H1 (cell line): ENCODE measurements at regions not wholly inside any gene's neighbourhood (a gene's known extent, or its start where the extent isn't known, plus 50 kb on each side); places are given as distances from the start of the nearest gene placed in this dataset.

Experiments used
- CTCF ChIA-PET: fragments of 300-600 bp; sonication (Branson Sonifier 250); formaldehyde crosslinking; loops from one replicate; lab custom pipeline; 2021; ENCODE audit not compliant: partially characterized antibody; lab: Charles Lee
- POLR2A ChIA-PET: fragments of 300-600 bp; sonication (Branson Sonifier 250); formaldehyde crosslinking; loops from one replicate; lab custom pipeline; 2021; ENCODE audit warnings: inconsistent platforms; ENCODE audit not compliant: partially characterized antibody; lab: Charles Lee
- DNase-seq, 2 experiments: peaks; one replicate each; pipeline versions ENCODE4 v3.0.0 to v3.0.0-alpha.2; 2010 to 2022; ENCODE audit warnings: low spot score in 2 of 2, low read depth in 1 of 2, mixed read lengths in 1 of 2
- FAIRE-seq: peaks from 2 replicates; lab custom pipeline; 2011; peaks lifted over from hg19 to GRCh38; lab: Jason Lieb, UNC
- H2AFZ ChIP-seq: 2 replicates; pipeline ENCODE4 v1.8.1; 2012; ENCODE audit warnings: low read length, inconsistent platforms
- H2AK5ac ChIP-seq: 2 replicates; pipeline ENCODE4 v1.6.1; 2013; ENCODE audit warnings: low read depth, low read length
- H2BK120ac ChIP-seq: replicated peaks from 2 replicates; pipeline ENCODE3; 2013; ENCODE audit warnings: low read depth, low read length, inconsistent platforms
- H2BK12ac ChIP-seq: 2 replicates; pipeline ENCODE4 v1.6.1; 2013; ENCODE audit warnings: low read depth, low read length
- H2BK15ac ChIP-seq: 2 replicates; pipeline ENCODE4 v1.6.1; 2013; ENCODE audit warnings: low read length
- H2BK20ac ChIP-seq: 2 replicates; pipeline ENCODE4 v1.6.1; 2013; ENCODE audit warnings: low read length
- H2BK5ac ChIP-seq: 2 replicates; pipeline ENCODE4 v1.6.1; 2013; ENCODE audit warnings: low read depth, low read length
- H3K14ac ChIP-seq: 2 replicates; pipeline ENCODE4 v1.6.1; 2013; ENCODE audit warnings: inconsistent platforms; ENCODE audit not compliant: insufficient read length
- H3K18ac ChIP-seq: 2 replicates; pipeline ENCODE4 v1.6.1; 2013; ENCODE audit warnings: low read length; ENCODE audit errors: extremely low read depth
- H3K23ac ChIP-seq: 2 replicates; pipeline ENCODE4 v1.6.1; 2013; ENCODE audit warnings: inconsistent platforms; ENCODE audit not compliant: insufficient read length
- H3K23me2 ChIP-seq: 2 replicates; pipeline ENCODE4 v1.6.1; 2013; ENCODE audit warnings: low read depth, low read length
- H3K27ac ChIP-seq: 2 replicates; pipeline ENCODE4 v1.6.1; 2011; ENCODE audit warnings: low read depth, low read length, inconsistent platforms
- H3K27me3 ChIP-seq, 4 experiments: replicated peaks in 1 of 4; 1 replicate in 1 of 4; 2 replicates in 3 of 4; pipeline versions ENCODE4 v1.6.1 to v1.8.1; 2011 to 2013; ENCODE audit warnings: low read length in 3 of 4, mild to moderate bottlenecking in 3 of 4, inconsistent platforms in 2 of 4, mixed read lengths in 2 of 4, moderate library complexity in 1 of 4; ENCODE audit not compliant: control insufficient read depth in 3 of 4, insufficient read depth in 3 of 4; ENCODE audit errors: extremely low read depth in 1 of 4
- H3K36me3 ChIP-seq, 4 experiments: 2 replicates each; pipeline versions ENCODE4 v1.6.1 to v1.8.1; 2011 to 2013; ENCODE audit warnings: mild to moderate bottlenecking in 4 of 4, low read length in 3 of 4, moderate library complexity in 2 of 4, control low read depth in 1 of 4, inconsistent platforms in 1 of 4; ENCODE audit not compliant: insufficient read depth in 4 of 4, control insufficient read depth in 2 of 4
- H3K4ac ChIP-seq: replicated peaks from 2 replicates; pipeline ENCODE3; 2013; ENCODE audit warnings: low read length, low read depth, mixed read lengths, inconsistent platforms; ENCODE audit not compliant: insufficient read length
- H3K4me1 ChIP-seq, 4 experiments: replicated peaks in 1 of 4; 1 replicate in 1 of 4; 2 replicates in 3 of 4; pipeline versions ENCODE4 v1.6.1 to v1.8.1; 2011 to 2013; ENCODE audit warnings: low read length in 3 of 4, inconsistent platforms in 2 of 4, mixed read lengths in 1 of 4; ENCODE audit not compliant: insufficient read depth in 4 of 4, control insufficient read depth in 3 of 4
- H3K4me2 ChIP-seq, 2 experiments: 2 replicates each; pipeline versions ENCODE4 v1.6.1 to v1.8.1; 2011 to 2013; ENCODE audit warnings: low read depth in 2 of 2, low read length in 2 of 2, control low read depth in 1 of 2, inconsistent platforms in 1 of 2, mild to moderate bottlenecking in 1 of 2; ENCODE audit not compliant: insufficient read depth in 1 of 2
- H3K4me3 ChIP-seq, 4 experiments: fragments of 200-600, 300-600 bp in 1 of 4; sonication (generic), shearing (Covaris generic), sonication (Bioruptor Twin) in 1 of 4; 2 replicates each; pipeline versions ENCODE4 v1.5.1 to v1.8.1; 2011 to 2016; ENCODE audit warnings: low read length in 4 of 4, low read depth in 3 of 4, control low read depth in 2 of 4, inconsistent platforms in 2 of 4, mild to moderate bottlenecking in 2 of 4, mixed read lengths in 1 of 4, moderate library complexity in 1 of 4; ENCODE audit not compliant: insufficient read depth in 2 of 4; ENCODE audit errors: extremely low read depth in 1 of 4
- H3K56ac ChIP-seq: replicated peaks from 2 replicates; pipeline ENCODE3; 2013; ENCODE audit warnings: low read depth, mild to moderate bottlenecking, mixed read lengths, low read length, inconsistent platforms; ENCODE audit not compliant: insufficient read length
- H3K79me1 ChIP-seq: 2 replicates; pipeline ENCODE4 v1.6.1; 2013; ENCODE audit warnings: low read depth, low read length, control low read depth
- H3K79me2 ChIP-seq, 2 experiments: 2 replicates each; pipeline versions ENCODE4 v1.6.1 to v1.8.1; 2012 to 2013; ENCODE audit warnings: low read length in 2 of 2, mild to moderate bottlenecking in 2 of 2, inconsistent platforms in 1 of 2; ENCODE audit not compliant: insufficient read depth in 2 of 2, control insufficient read depth in 1 of 2
- H3K9ac ChIP-seq, 4 experiments: replicated peaks in 1 of 4; 1 replicate in 1 of 4; 2 replicates in 3 of 4; pipeline versions ENCODE4 v1.6.1 to v1.8.1; 2011 to 2013; ENCODE audit warnings: low read depth in 3 of 4, low read length in 3 of 4, control low read depth in 2 of 4, mild to moderate bottlenecking in 2 of 4, moderate library complexity in 2 of 4, inconsistent platforms in 1 of 4; ENCODE audit errors: extremely low read depth in 1 of 4
- H3K9me3 ChIP-seq, 2 experiments: 2 replicates each; pipeline versions ENCODE4 v1.6.1 to v1.8.1; 2012 to 2013; ENCODE audit warnings: mild to moderate bottlenecking in 2 of 2, moderate library complexity in 2 of 2, control low read depth in 1 of 2, inconsistent platforms in 1 of 2, low read depth in 1 of 2, low read length in 1 of 2, mixed read lengths in 1 of 2; ENCODE audit not compliant: insufficient read depth in 2 of 2
- H4K20me1 ChIP-seq, 2 experiments: replicated peaks in 1 of 2; 2 replicates each; pipeline versions ENCODE3 to v1.8.1; 2011 to 2013; ENCODE audit warnings: inconsistent platforms in 2 of 2, low read length in 2 of 2, mild to moderate bottlenecking in 1 of 2; ENCODE audit not compliant: insufficient read depth in 2 of 2, control insufficient read depth in 1 of 2
- H4K5ac ChIP-seq: 2 replicates; pipeline ENCODE4 v1.6.1; 2013; ENCODE audit warnings: low read length, low read depth, mixed read lengths, inconsistent platforms; ENCODE audit not compliant: insufficient read length
- H4K8ac ChIP-seq: 2 replicates; pipeline ENCODE4 v1.8.0; 2013; ENCODE audit warnings: mild to moderate bottlenecking, moderate library complexity, low read length, inconsistent platforms; ENCODE audit not compliant: insufficient read depth; ENCODE audit errors: extremely low read depth
- H4K91ac ChIP-seq: replicated peaks from 2 replicates; pipeline ENCODE3; 2013; ENCODE audit warnings: low read length, mixed read lengths, inconsistent platforms; ENCODE audit not compliant: insufficient read length
- CREB1 ChIP-seq: IDR thresholded peaks from 2 replicates; pipeline ENCODE4 v1.6.1; 2012; ENCODE audit warnings: inconsistent platforms
- EP300 ChIP-seq, 2 experiments: IDR thresholded peaks; 1 replicate in 1 of 2; 2 replicates in 1 of 2; pipeline ENCODE4 v1.6.1; 2011 to 2012; ENCODE audit warnings: low read depth in 2 of 2, low read length in 2 of 2, mild to moderate bottlenecking in 2 of 2, borderline replicate concordance in 1 of 2, inconsistent platforms in 1 of 2, moderate library complexity in 1 of 2
- MAX ChIP-seq: IDR thresholded peaks from 2 replicates; pipeline ENCODE4 v1.6.1; 2012; ENCODE audit warnings: inconsistent platforms
- NRF1 ChIP-seq: IDR thresholded peaks from 2 replicates; pipeline ENCODE4 v1.6.1; 2011; ENCODE audit warnings: mild to moderate bottlenecking, low read depth, low read length, improper control_type of control experiment
- POLR2AphosphoS5 ChIP-seq: IDR thresholded peaks from 2 replicates; pipeline ENCODE4 v1.6.1; 2011; ENCODE audit warnings: low read depth, low read length
- RAD21 ChIP-seq, 2 experiments: IDR thresholded peaks in 1 of 2; conservative IDR thresholded peaks in 1 of 2; 2 replicates each; pipeline ENCODE4 v1.6.1; 2011; ENCODE audit warnings: low read depth in 2 of 2, low read length in 2 of 2, improper control_type of control experiment in 1 of 2, inconsistent platforms in 1 of 2, mild to moderate bottlenecking in 1 of 2, moderate library complexity in 1 of 2
- TAF1 ChIP-seq: IDR thresholded peaks from 2 replicates; pipeline ENCODE4 v1.6.1; 2011; ENCODE audit warnings: mild to moderate bottlenecking, low read depth, low read length
- WGBS, 2 experiments: shearing (Covaris generic) in 1 of 2; methylation state at CpG; one replicate each; pipeline versions ENCODE4 v1.1.6 to v1.1.7; 2013 to 2015; ENCODE audit warnings: low lambda C conversion rate in 2 of 2, mixed read lengths in 2 of 2, inconsistent platforms in 1 of 2, low coverage in 1 of 2, missing lambda C conversion rate in 1 of 2; ENCODE audit not compliant: insufficient replicate concordance in 2 of 2, insufficient coverage in 1 of 2, insufficient read length in 1 of 2; ENCODE audit errors: extremely low coverage in 1 of 2, missing lambda C conversion rate in 1 of 2; 5-methylcytosine and 5-hydroxymethylcytosine counted together
- TF ChIP-seq, protein P1 (sequence below), 3 experiments: IDR thresholded peaks; 1 replicate in 2 of 3; 2 replicates in 1 of 3; pipeline versions ENCODE4 v1.5.1 to v1.6.1; 2011; ENCODE audit warnings: low read length in 3 of 3, mild to moderate bottlenecking in 3 of 3, inconsistent platforms in 2 of 3, low read depth in 1 of 3, moderate library complexity in 1 of 3; ENCODE audit not compliant: insufficient read depth in 1 of 3; ENCODE audit errors: control extremely low read depth in 1 of 3
- TF ChIP-seq, protein P2 (sequence below): IDR thresholded peaks from 2 replicates; pipeline ENCODE4 v1.6.1; 2012; ENCODE audit warnings: inconsistent platforms

DNA sequence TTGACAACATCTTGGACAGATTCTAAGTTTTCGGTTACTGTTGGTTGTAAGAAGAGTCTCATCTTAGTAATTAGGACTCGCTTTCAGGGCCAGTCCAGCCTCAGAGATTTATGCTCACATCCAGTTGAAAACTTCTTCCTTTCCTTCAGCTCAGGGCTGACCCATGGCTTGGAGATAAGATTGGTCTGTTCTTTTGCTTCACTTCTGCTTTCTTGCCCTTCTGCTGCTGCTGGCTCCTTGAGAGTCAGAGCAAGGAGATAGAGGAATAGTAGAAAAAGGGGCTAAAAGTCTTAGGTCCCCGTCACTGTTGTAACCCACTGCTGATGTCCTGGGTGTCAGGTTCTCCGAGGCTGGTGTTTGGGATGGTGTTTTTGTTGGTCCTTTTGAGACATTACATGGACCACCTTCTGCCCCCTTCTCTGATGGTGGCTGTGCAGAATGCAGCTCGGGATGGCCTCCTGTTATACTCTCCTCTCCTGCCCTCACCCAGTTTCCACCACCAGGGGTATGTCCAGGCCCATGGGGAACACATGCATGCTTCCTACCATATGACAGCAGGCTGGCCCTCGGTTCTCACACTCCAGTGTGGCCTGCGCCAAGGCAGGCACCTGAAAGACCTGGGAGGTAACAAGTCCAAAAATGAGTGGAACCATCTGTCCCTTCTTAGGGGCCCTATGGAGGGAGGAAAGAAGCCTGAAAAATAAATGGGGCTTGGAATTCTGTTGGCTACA, 67.8 kb upstream of the PCBD1 start:
- ChIA-PET CTCF (interaction anchor here (0.7 to 2.9 kb wide), 18 partner anchors 8 to 324 kb away, joined by 3 to 17 read pairs (median 3); no protein-coding TSS in a partner anchor), POLR2A (no interaction called here)
- Histone ChIP-seq H3K56ac (no peak overlapping the region), H2BK12ac (no peak overlapping the region), H2BK15ac (no peak overlapping the region), H4K20me1 (peaks cover 0 to 9% of the 10 kb centered on the region in 2 experiments), H4K8ac (no peak overlapping the region), H3K23me2 (peaks cover 10% of the 10 kb centered on the region), H3K4me2 (no peak overlapping the region), H3K23ac (no peak overlapping the region), H3K79me2 (no peaks in the 10 kb centered on the region; a peak in 1 of 4 replicates), H4K5ac (no peak overlapping the region), H3K18ac (no peak overlapping the region), H3K79me1 (no peaks in the 10 kb centered on the region), H3K27ac (no peak overlapping the region), H2AFZ (no peak overlapping the region), H3K9me3 (peaks cover 0 to 5% of the 10 kb centered on the region in 2 experiments; a peak in 1 of 4 replicates), H3K4me3 (no peak overlapping the region), H2AK5ac (no peak overlapping the region), H3K36me3 (no peaks in the 10 kb centered on the region; a peak in 1 of 8 replicates), H3K27me3 (no peaks in the 10 kb centered on the region; a peak in 1 of 7 replicates), H3K4ac (no peak overlapping the region), H4K91ac (no peak overlapping the region), H2BK20ac (no peak overlapping the region), H3K9ac (no peak overlapping the region), H3K4me1 (no peaks in the 10 kb centered on the region), H2BK120ac (no peak overlapping the region), H2BK5ac (no peak overlapping the region), H3K14ac (no peak overlapping the region)
- no peak for FAIRE-seq
- 64% methylated on average over 7 of the region's 7 CpGs; no CpG with 5 or more reads in 1 of the 2 experiments for WGBS, 2 experiments
- DNase-seq = no peak
- TF ChIP-seq, protein P1, sequence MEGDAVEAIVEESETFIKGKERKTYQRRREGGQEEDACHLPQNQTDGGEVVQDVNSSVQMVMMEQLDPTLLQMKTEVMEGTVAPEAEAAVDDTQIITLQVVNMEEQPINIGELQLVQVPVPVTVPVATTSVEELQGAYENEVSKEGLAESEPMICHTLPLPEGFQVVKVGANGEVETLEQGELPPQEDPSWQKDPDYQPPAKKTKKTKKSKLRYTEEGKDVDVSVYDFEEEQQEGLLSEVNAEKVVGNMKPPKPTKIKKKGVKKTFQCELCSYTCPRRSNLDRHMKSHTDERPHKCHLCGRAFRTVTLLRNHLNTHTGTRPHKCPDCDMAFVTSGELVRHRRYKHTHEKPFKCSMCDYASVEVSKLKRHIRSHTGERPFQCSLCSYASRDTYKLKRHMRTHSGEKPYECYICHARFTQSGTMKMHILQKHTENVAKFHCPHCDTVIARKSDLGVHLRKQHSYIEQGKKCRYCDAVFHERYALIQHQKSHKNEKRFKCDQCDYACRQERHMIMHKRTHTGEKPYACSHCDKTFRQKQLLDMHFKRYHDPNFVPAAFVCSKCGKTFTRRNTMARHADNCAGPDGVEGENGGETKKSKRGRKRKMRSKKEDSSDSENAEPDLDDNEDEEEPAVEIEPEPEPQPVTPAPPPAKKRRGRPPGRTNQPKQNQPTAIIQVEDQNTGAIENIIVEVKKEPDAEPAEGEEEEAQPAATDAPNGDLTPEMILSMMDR (IDR thresholded peaks at IDR 0.05; ENCODE audit: control extremely low read depth in 1 of 3, insufficient read depth in 1 of 3, low read depth in 1 of 3, low read length in 3 of 3) = peak; percentile 59 to 82 (median 74)
- TF ChIP-seq MAX = peak; percentile 79
- TF ChIP-seq NRF1 = no peak
- TF ChIP-seq CREB1 = no peak
- no peak for TF ChIP-seq TAF1
- TF ChIP-seq RAD21 (IDR thresholded peaks at IDR 0.05 in 1 of 2, conservative IDR thresholded peaks at IDR 0.05 in 1 of 2; ENCODE audit: low read depth in 2 of 2, low read length in 2 of 2) = peak; percentile 69 to 77
- no peak for TF ChIP-seq EP300 (IDR thresholded peaks at IDR 0.05; ENCODE audit: borderline replicate concordance in 1 of 2, low read depth in 2 of 2, low read length in 2 of 2)
- no peak for TF ChIP-seq POLR2AphosphoS5
- TF ChIP-seq, protein P2, sequence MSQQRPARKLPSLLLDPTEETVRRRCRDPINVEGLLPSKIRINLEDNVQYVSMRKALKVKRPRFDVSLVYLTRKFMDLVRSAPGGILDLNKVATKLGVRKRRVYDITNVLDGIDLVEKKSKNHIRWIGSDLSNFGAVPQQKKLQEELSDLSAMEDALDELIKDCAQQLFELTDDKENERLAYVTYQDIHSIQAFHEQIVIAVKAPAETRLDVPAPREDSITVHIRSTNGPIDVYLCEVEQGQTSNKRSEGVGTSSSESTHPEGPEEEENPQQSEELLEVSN = 0 out of 2 replicates have a peak, but pooled peaks have one; percentile 27
